Breast epithelium (tissue), 3 donors: ENCODE measurements at regions not wholly inside any gene's neighbourhood (a gene's known extent, or its start where the extent isn't known, plus 50 kb on each side); places are given as distances from the start of the nearest gene placed in this dataset.

Experiments
- CTCF ChIP-seq, 3 donors: fragments of 450-650 bp; IDR thresholded peaks; one replicate each; pipeline ENCODE4 v1.5.1; 2016 to 2017; ENCODE audit warnings: antibody characterized with exemption in 3 of 3, mild to moderate bottlenecking in 3 of 3, moderate library complexity in 3 of 3
- POLR2A ChIP-seq: fragments of 450-650 bp; IDR thresholded peaks from one replicate; pipeline ENCODE4 v1.6.1; 2016; ENCODE audit warnings: antibody characterized with exemption, mild to moderate bottlenecking, moderate library complexity
- POLR2AphosphoS5 ChIP-seq, 3 donors: sonication (generic); formaldehyde crosslinking; IDR thresholded peaks; one replicate each; pipeline ENCODE4 v1.6.1; 2017; ENCODE audit warnings: antibody characterized with exemption in 3 of 3

- no peak for TF ChIP-seq POLR2AphosphoS5 (IDR thresholded peaks at IDR 0.05)
- TF ChIP-seq CTCF (IDR thresholded peaks at IDR 0.05), result no peak
- TF ChIP-seq POLR2A, result no peak
These were observed 679.0 kb upstream of the CA10 start for GRCh38 chr17:52837492-52837891.
